Activated gamma-delta T cell (primary cell): ENCODE measurements at regions not wholly inside any gene's neighbourhood (a gene's known extent, or its start where the extent isn't known, plus 50 kb on each side); places are given as distances from the start of the nearest gene placed in this dataset.

ENCODE experiments used
- DNase-seq: peaks from one replicate; lab custom pipeline; 2025; lab: John Stamatoyannopoulos, UW

DNA sequence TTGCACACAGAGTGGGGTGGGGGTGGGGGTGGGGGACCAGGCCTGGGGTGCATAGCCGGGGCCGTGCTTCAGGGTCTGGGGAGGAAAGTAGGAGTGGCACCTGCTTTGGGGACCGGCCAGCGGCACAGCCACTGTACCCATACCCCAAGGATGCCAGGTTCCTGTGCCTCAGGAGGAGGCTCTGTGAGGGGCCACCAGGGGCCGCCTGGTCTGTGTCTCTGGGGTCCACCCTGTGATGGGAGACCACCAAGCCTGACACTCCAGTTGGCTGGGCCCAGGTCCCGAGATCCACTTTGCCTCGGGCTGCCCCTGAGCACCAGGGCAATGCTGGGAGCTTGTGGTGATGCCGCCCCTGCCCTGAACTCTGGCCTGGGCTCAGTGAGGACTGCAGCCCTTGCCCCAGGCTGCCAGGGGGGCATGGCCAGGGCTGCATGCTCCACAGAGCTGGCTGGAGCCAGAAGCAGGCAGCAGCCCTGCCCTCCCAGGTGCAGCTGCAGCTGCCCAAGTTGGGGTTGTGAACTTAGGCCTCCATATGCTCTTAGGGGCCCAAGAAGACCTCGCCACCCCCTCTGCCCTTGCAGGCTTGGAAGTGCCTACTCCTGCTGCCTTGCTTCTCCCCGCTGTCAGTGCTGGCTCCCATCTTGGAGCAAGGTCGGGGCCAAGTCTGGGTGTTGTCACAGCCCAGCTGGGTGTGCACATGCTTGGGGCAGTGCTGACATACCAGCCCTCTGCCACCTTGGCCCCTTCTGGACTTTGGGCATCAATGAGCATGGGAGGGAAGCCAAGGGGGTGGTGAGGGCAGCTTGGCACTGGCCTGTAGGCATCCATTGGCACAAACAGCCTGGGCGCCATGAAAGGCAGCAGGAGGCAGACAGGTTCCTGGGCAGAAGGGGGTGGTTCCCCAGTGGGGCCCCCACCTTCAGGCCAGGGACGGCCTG, 123.3 kb upstream of the THY1 start:
- no peak for DNase-seq

DNA sequence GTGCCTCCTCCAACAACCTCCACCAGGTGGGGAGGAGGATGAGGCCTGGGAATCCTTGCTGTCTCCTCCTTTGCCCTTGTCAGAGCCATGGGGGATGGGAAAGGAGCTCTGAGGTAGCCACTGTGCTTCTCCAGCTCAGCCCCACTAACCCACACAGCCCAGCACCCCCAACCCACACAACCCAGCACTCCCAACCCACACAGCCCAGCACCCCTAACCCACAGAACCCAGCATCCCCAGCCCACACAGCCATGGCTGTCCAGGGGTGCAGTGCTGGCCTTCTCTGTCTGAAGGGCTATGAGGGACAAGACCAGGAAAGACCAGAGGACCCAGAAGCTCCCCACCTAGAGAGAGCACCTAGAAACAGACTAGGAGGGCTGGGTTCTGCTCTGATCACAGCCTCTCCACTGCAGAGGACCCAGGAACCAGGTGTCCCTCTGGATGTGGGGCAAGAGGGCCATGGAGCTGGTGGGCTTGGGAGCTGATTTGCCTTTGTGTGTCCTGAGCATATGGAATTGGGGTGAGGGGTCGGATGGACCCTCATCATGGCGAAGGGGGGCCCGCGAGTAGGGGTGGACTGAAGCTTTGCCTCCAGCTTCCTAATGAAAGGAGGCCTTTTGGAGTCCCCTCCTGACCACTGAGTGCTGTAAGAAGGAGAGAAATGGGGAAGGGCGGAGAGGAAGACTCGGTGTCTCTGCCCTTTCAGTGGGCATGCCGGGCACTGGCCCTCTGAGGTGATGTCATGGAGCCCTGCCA, 117.6 kb upstream of the THY1 start:
- DNase-seq, result no peak

DNA sequence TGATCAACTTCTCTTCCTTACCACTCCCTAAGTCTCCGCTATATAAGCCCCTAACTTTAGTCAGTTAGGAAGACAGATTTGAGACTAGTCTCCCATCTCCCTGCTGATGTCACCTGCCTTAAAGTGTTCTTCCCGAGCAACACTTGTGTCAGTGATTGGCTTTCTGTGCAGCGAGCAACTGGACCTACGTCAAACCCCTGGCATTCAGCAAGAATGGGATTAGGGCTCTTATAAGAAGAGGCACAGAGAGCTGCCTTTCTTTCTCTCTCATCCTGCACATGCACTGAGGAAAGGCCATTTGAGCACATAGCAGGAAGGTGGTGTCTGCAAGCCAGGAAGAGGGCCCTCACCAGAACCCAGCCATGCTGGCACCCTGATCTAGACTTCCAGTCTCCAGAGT, 116.6 kb upstream of the THY1 start:
- no peak for DNase-seq

DNA sequence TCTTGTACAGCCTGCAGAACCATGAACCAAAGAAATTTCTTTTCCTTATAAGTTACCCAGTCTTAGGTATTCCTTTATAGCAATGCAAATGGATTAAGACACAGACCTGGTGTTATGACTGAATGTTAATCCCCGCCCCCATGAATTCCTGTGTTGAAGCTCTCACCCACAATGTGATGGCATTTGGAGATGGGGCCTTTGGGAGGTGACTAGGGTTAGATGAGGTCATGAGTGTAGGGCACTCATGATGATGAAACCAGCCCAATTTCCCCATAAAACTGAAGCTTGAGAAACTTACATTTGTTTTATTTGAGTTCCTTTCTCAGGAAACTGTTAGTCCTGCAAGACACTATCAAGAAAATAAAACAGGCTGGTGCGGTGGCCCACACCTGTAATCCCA, 115.8 kb upstream of the THY1 start:
- DNase-seq, result no peak

DNA sequence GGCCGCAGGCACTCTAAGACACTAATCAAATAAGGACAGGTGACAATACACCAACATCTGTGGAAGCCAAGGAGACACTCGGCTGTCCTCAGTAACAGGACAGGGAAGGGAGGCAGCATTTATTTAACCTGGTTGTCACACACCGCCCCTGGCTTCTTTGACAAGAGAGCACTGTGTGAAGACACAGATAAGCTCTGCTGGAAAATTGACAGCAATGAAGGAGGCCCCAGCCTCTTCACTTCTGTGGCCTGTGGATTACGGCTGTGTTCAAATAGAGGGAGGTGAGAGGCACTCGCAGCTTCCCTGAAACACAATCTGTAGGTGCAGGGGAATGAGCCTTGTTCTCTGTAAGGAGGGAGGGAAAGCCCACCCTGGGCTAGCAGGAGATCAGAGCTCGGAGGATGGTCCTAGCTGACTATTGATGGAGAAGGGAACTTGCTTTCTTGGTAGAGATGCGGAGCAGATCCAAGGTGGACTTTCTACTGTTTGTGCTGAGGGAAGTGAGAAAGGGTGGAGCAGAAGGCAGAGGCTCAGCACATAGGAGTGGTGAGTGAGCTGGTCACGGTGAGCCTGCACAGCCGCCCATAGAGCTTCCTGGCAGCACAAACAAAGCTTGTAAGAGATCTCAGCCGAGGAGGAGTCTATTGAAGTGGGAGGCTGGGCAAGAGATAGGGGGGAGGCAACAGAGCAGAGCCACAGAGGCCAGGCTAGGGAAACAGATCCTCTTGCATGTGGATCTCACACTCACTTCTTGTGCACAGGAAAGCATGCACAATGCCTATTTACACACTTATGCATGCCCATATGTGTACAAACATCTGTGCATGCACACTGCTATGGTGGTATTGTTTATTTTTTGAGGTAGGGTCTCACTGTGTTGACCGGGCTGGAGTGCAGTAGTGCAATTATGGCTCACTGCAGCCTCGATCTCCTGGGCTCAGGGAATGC, 114.6 kb upstream of the THY1 start:
- no peak for DNase-seq

DNA sequence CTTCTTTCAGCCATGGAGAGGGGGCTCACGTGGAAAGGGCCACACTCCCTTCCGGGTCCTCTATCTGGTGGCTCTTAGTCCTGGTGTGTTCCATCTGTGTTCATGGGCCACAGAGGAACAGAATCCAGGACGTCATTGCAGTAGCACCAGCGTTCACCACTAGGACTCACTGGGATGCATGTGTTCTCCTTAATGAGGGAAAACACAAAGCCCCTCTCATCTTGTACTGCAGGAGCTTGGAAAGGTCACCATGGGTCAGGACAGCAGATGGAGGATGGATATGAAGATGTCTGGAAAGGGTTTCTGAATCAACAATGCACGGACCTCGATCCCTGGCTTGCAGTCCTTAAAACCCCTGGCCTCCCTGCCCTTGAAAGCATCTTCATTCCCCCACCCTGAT, 113.8 kb upstream of the THY1 start:
- DNase-seq, result no peak

DNA sequence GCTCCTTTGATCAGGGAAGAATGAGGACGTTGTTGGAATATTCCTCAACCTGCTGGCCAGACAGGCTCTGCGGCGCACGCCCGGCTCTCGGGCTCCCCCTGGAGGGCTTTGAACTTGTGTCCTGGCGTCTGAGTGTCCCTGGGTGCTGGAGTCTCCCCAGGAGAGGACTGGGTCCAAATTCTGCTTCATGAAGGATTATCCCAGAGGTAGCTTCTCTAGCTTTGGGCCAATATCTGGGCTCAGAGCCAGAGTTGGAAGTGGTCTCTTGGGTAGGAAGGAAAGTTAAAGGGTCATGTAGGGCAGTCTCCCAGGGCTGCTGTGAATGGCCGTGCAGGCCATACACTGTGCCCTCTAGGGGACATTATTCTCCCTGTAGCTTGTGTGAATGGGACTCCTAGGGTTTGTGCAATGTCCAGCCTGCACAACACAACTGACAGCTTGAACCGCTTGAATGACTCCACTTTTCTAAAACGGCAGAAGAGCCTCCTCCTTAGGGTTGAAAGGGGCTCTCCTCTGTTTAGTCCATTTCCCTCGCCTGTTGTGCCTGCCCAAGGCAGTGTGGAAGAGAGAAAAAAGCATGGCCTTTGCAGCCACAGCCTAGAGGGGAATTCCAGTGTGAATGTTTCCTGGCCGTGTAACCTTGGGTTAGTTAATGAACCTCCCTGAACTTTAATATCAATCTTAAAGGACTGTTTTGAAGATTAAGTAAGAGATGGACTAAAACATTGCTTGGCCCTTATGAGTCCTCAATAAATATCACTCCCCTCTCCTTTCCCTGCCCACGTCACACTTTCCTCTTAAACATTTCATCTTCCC, 111.2 kb upstream of the THY1 start:
- DNase-seq, result no peak

DNA sequence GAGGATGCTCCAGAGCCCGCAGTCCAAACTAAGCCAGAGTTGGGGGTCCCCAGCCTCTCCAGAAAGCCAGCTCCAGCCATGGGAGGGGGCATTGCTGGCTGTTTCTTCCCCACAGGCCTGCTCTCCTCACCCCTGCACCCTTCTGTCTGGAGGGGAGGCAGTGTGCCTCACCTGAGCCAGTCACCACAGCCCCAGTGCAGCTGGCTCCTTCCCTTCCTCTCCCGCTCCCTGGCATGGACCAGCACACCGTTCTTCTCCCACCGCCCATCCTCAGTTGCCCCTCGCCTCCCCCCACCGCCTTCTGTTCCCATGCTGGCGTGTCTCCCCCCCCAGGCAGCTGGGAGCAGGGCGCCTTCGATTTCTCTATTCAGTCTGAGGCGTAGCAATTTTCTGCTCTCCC, 110.5 kb upstream of the THY1 start:
- DNase-seq, result no peak

DNA sequence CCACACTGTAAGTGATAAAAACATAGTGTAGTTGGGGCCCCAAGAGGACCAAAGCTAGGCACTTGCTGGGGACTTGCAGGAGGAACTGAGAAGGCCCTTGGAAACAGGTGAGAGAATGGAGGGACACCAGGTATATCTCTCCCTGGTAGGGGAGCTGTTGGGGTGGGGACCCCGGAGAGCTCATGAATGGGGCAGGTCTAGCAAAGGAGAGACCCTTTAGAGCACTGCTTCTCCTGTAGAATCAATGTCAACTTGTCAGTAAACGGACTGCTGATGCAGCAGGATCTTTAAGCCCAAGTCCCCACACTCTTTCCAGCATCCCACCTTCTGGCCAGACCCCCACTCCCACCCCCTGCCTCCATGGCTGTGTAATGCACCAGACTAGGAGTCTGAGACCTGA, 109.6 kb upstream of the THY1 start:
- no peak for DNase-seq

DNA sequence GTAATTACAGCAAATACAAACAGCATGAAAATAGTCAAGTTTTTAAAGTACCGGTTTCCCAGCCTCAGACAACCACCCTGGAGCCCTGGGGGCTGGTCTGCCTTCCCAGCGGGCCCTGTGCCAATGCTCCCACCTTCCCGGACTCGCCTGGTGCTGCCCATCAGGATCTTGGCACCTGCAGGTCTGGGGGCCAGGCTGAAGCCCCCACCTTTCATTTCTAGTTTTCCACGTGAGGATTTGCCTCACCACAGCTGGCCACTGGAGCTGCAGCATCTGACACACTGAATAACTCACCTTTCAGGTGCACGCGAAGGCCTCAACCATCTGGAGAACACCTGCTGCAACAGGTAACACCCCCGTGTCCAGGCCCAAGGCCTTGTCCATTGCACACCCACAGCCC, 108.7 kb upstream of the THY1 start:
- no peak for DNase-seq

DNA sequence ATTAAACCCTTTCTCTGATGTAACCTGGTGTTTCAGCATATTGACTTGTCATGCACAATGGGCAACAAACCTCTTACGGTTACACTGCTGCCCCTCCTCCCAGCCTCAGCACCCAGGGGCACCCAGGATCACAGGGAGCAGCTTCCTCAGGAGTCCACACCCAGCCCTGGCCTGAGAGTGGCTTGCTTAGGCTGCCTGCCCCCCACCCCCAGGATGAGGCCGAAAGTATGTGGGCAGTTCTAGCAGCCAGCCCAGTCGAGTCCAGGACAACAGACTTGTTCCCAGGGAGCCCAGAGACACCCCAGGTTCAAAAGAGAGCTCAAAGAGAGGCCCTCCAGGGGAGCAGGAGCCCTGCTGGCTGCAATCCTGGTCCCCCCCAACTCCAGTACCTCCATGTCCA, 108.1 kb upstream of the THY1 start:
- DNase-seq, result no peak

DNA sequence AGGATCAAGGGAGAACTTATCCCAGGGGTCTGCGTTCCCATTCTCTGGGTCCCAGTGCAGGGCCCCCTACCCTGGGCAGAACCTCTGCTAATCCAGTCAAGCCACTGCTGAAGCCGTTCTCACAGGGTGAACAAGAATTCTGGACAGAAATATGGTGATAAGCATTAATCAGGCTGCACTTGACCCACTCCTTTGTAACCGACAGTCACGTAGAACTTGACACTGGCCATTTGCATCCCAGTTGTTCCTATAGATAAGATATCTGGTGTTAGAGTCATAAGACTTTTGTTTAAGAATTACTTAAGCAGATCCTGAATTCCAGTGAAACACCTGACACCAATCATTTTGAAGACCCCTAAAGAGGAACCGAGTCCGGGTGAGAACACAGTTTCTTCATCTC, 107.5 kb upstream of the THY1 start:
- DNase-seq, result no peak

DNA sequence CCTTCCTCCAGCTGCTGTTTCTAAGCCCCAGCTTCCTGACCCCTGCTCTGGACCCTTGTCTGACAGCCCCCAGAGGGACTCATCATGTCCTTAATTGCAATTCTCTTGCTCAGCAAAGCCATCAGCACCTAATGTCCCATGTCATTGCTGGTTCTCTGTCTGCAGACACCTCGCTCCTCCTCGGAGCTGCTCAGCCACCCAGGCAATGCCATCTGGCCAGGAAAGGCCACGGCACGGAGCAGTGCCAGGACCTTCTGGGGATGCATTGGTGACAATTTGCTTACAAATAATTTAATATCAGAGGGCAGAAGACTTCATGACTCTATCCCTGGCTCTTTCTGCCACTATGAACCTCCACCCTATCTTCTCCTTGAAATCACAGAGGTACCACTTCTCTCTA, 107.0 kb upstream of the THY1 start:
- DNase-seq, result no peak

DNA sequence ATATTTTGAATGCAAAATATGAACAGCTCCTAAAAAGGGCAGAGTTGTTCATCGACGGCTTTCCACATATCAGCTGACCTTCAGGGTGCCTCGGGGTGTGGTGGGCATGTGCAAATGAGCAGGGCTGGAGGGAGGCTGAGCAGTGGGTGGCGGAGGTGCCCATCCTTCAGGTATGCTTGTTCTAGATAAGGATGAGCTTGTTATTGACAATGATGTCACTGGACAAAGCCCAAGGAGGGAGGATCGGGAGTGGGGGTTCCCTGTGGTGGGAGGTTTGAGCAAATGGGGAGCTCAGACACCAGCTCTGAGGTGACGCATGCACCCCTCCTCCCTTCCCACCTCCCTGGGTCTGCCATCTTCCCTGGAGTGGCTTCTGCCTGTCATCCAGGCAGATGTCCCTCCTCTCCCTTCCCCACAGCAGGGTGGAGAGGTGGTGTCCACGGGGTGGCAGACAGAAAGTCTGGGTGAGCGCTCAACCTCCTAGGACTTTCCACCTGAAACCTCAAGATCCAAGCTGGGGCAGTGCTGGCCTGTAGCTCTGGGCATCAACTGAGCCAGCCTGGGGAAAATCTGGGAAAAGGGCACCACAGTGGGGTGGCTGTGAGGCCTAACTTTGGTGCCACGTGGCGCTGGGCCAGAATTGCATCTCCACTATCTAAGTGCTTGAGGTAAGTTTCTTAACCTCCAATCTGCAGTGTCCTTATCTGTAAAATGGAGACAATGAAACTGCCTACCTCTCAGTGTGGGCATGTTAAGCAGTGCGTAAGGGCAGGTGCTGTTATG, 106.3 kb upstream of the THY1 start:
- no peak for DNase-seq

DNA sequence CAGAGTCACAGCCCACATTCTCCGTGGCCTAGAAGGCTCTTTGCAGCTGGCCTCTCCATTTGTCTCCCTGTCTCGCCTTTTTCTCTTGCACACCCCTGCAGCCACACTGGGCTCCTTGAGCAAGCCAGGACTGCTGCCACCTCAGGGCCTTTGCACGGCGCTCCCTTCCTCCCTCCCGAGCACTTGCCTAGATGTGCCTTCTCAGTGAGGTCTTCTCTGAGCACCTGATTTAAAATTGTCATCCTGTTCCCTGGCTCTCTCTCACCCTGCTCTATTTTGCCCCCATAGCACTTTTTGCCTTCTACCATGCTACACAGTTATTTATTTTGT, 102.9 kb upstream of the THY1 start:
- no peak for DNase-seq

DNA sequence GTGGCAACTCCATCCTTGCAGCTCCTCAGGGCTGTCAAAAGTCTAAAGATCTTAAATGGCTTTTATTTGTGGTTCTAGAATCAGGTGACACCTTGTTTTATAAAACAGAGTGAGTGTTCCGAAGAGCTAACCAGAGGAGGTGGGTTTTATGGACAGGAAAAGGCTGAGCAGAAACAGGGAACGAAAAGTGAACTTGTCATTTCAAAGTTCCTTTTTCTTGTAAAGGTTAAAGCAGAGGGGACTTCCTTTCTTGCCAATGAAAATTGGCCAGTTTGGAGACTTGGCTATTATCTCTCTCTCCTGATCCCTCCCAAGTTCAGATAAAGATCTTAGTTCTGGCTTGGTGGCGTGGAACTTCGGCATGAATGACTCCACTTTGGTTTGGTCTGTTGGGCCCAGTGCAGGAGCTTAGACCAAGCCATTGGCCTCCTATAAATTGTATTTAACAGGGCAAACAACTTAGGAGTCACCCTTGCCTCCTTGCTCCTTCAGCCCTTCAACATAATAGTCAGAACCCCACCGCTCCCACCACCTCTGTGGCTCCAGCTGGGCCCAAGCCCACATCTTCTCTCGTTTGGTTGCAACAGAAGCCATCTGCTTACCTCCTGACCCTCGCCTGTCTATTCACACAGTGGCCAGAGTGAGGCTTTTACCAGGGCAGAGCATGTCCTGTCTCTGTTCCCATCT, 102.4 kb upstream of the THY1 start:
- DNase-seq, result no peak

DNA sequence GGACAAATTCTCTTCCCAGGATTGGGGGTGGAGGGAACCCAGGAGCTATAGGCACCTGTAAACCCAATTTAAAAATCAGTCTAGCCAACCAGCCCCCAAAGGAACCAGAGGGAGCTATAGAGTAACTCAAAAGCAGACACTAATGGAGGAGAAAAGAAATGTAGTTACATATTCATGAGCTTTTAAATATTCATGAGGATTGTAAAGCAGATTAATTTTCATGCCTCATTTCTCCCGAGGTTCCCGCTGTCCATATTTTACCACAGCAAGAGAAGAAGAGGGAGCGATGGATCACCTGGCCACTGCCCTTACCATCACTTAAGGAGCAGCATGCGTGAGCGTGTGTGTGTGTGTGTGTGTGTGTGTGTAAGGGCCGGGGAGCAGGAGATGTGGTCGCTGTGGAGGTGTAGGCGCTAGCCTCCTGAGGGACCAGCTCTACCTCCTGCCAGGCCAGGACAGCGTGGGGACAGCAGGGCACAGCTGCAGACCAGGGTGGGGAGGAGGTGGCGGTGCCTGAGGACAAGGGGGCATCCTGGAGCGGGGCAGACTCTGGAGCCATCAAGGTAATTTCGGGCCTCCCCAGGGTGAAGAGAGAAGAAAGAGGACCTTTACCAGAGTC, 100.7 kb upstream of the THY1 start:
- DNase-seq, result no peak

DNA sequence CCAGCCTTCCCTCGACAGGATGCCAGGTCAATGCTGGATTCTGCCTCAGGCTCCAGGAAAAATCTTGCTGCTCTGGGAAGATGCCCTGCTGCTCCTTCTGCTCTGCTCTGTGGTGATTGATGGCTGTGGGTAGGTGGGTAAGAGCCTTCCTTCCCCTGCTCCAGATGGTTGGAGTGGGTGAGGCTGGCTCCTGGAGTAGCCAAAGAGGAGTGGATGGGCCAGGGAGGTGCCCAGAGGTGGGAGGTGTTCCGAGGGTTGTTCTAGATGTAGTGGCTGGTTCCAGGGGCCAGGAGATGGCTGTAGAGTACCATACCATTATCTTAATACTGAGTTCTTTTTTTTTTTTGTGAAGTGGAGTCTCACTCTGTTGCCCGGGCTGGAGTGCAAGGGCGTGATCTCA, 99.6 kb upstream of the THY1 start:
- DNase-seq, result no peak

DNA sequence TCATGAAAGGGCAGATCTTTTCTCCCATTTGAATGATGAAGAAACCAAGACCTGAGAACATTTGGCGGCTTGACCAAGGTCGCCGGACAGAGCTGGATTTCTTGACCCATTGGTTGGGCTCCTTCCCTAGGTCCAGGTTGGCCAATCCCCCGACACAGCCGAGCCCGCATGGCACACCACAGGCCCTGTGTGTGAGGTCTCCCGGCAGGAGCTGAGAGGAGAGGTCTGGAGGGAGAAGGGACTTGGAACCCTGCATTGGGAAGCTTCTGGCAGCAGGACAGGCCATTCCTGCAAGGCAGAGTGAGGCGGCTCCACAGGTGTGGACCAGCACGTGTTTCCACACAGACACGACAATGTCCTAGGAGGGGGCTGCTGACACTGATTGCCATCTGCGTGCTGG, 98.6 kb upstream of the THY1 start:
- no peak for DNase-seq

DNA sequence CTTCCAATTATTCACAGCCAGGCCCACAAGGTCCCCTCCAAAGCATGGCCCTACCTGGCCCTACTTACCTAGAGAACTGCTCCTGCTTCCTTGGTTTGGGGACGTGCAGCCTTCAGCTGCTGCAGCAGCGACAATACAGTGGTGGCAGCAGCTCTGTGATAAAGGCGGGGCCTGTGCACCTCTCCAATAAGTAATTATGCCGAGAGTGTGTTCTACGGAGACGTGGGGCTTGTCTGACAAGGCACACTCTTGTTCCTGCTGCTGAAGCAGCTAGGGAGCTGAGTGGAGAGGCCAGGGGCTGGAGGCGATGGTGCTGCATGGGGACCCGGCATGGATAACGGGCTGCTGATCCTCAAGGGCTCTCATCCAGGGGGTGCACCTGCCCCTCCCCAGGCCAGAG, 98.0 kb upstream of the THY1 start:
- no peak for DNase-seq
